HepG2 (cell line): ENCODE measurements at regions not wholly inside any gene's neighbourhood (a gene's known extent, or its start where the extent isn't known, plus 50 kb on each side); places are given as distances from the start of the nearest gene placed in this dataset.
A peak's percentile ranks its signal among the peaks of the same experiment; 100 is the strongest.

Experiments
- ATAC-seq: fragments of 200-7000 bp; cut with Tn5 transposase; 3 replicates; pipeline ENCODE4 v1.9.1; 2020; ENCODE audit warnings: mild to moderate bottlenecking, moderate library complexity
- BruUV-seq: library from RNA; stranded (reverse); fragments of 400-500 nt; replicated peaks from 2 replicates; lab custom pipeline; 2021; lab: Mats Ljungman, UMichigan
- CTCF ChIA-PET: fragments of 300-600 bp; formaldehyde crosslinking; extraction: SDS; loops from one replicate; lab custom pipeline; 2021; ENCODE audit warnings: low total read pairs, inconsistent platforms, low intra/inter-chr PET ratio; lab: Yijun Ruan, JAX
- POLR2A ChIA-PET: fragments of 350-600 bp; sonication (Branson Sonifier 250); formaldehyde crosslinking; loops from one replicate; lab custom pipeline; 2020; ENCODE audit warnings: antibody characterized with exemption, inconsistent platforms; lab: Yijun Ruan, JAX
- DNase-seq: peaks from one replicate; pipeline ENCODE4 v3.0.0-alpha.2; 2015; ENCODE audit warnings: low spot score
- FAIRE-seq: peaks from 3 replicates; lab custom pipeline; 2011; peaks lifted over from hg19 to GRCh38; lab: Jason Lieb, UNC
- H2AFZ ChIP-seq: one replicate; pipeline ENCODE4 v1.6.1; 2011; ENCODE audit warnings: low read length, inconsistent platforms
- H3K27ac ChIP-seq: fragments of 300-600 bp; 3 replicates; pipeline ENCODE4 v1.8.0; 2011; ENCODE audit warnings: mixed run types, mild to moderate bottlenecking, mixed read lengths, low read length, inconsistent platforms; ENCODE audit not compliant: insufficient read depth; ENCODE audit errors: extremely low read length
- H3K27me3 ChIP-seq, 2 experiments: fragments of 200-600 bp in 1 of 2; 2 replicates in 1 of 2; 3 replicates in 1 of 2; pipeline versions ENCODE4 v1.6.0 to v1.8.0; 2011; ENCODE audit warnings: low read length in 2 of 2, mild to moderate bottlenecking in 2 of 2, moderate library complexity in 2 of 2, inconsistent platforms in 1 of 2; ENCODE audit not compliant: insufficient read depth in 2 of 2, control insufficient read depth in 1 of 2
- H3K36me3 ChIP-seq, 2 experiments: fragments of 200-600 bp in 1 of 2; replicated peaks in 1 of 2; 2 replicates in 1 of 2; 3 replicates in 1 of 2; pipeline versions ENCODE4 v1.5.1 to v1.8.0; 2011; ENCODE audit warnings: low read length in 2 of 2, inconsistent platforms in 1 of 2; ENCODE audit not compliant: insufficient read depth in 2 of 2, control insufficient read depth in 1 of 2
- H3K4me1 ChIP-seq: 2 replicates; pipeline ENCODE4 v1.5.1; 2012; ENCODE audit warnings: low read length, inconsistent platforms; ENCODE audit not compliant: insufficient read depth
- H3K4me2 ChIP-seq: 2 replicates; pipeline ENCODE4 v1.6.0; 2011; ENCODE audit warnings: low read depth, low read length, inconsistent platforms
- H3K4me3 ChIP-seq, 3 experiments: fragments of 200-600 bp in 1 of 3; sonication (generic), shearing (Covaris generic) in 1 of 3; replicated peaks in 1 of 3; 2 replicates each; pipeline ENCODE4 v1.5.1; 2011 to 2016; ENCODE audit warnings: low read length in 3 of 3, inconsistent platforms in 2 of 3, low read depth in 2 of 3, mild to moderate bottlenecking in 2 of 3, control low read depth in 1 of 3, mixed read lengths in 1 of 3; ENCODE audit not compliant: insufficient read depth in 1 of 3
- H3K79me2 ChIP-seq: one replicate; pipeline ENCODE4 v1.6.1; 2011; ENCODE audit warnings: low read length, inconsistent platforms; ENCODE audit not compliant: insufficient read depth
- H3K9ac ChIP-seq: 2 replicates; pipeline ENCODE4 v1.6.0; 2011; ENCODE audit warnings: mild to moderate bottlenecking, low read depth, low read length, inconsistent platforms; ENCODE audit not compliant: insufficient read depth
- H3K9me3 ChIP-seq: 2 replicates; pipeline ENCODE4 v1.5.1; 2012; ENCODE audit warnings: mild to moderate bottlenecking, low read length
- H4K20me1 ChIP-seq: 2 replicates; pipeline ENCODE4 v1.6.0; 2011; ENCODE audit warnings: inconsistent platforms, mild to moderate bottlenecking, low read length, moderate library complexity; ENCODE audit not compliant: insufficient read depth
- NCOR1 ChIP-seq: fragments of 200-600 bp; sonication (generic); IDR thresholded peaks from 2 replicates; pipeline ENCODE4 v1.7.0; 2017; ENCODE audit warnings: antibody characterized with exemption, low read length, borderline replicate concordance
- SRSF4 ChIP-seq: fragments of 200-400 bp; formaldehyde crosslinking; IDR thresholded peaks from one replicate; pipeline ENCODE4 v1.6.1; 2018; ENCODE audit warnings: mild to moderate bottlenecking, low read depth, low read length, moderate library complexity; ENCODE audit not compliant: poor library complexity, severe bottlenecking
- WGBS: methylation state at CpG from one replicate; pipeline ENCODE4 v1.1.6; 2017; ENCODE audit warnings: low lambda C conversion rate; 5-methylcytosine and 5-hydroxymethylcytosine counted together
- in situ Hi-C: cut with HindIII; loops from 2 replicates; pipeline ENCODE4 v1.10.0; 2017; ENCODE audit warnings: low pct_unique_long_range_greater_than_20kb; ENCODE audit not compliant: extremely low pct_ligation_motif_present
- intact Hi-C: fragments of 100-400 bp; cut with micrococcal nuclease; formaldehyde crosslinking; loops from one replicate; pipeline ENCODE4 v1.10.0; 2022; ENCODE audit not compliant: unreplicated experiment
- TF ChIP-seq, protein P1 (sequence below): sonication (generic); formaldehyde crosslinking; IDR thresholded peaks from 2 replicates; pipeline ENCODE4 v1.8.1; 2023; ENCODE audit warnings: mild to moderate bottlenecking, inconsistent platforms, moderate library complexity, missing genetic modification reagents, borderline replicate concordance
- TF ChIP-seq, protein P2 (sequence below): sonication (generic); formaldehyde crosslinking; IDR thresholded peaks from 2 replicates; pipeline ENCODE4 v1.5.0; 2020; ENCODE audit warnings: missing genetic modification reagents
- TF ChIP-seq, protein P3 (sequence below): sonication (generic); formaldehyde crosslinking; IDR thresholded peaks from 2 replicates; pipeline ENCODE4 v1.5.0; 2020; ENCODE audit warnings: missing genetic modification reagents
- TF ChIP-seq, protein P4 (sequence below): sonication (generic); formaldehyde crosslinking; IDR thresholded peaks from 2 replicates; pipeline ENCODE4 v1.4.0; 2020; ENCODE audit warnings: missing genetic modification reagents

DNA sequence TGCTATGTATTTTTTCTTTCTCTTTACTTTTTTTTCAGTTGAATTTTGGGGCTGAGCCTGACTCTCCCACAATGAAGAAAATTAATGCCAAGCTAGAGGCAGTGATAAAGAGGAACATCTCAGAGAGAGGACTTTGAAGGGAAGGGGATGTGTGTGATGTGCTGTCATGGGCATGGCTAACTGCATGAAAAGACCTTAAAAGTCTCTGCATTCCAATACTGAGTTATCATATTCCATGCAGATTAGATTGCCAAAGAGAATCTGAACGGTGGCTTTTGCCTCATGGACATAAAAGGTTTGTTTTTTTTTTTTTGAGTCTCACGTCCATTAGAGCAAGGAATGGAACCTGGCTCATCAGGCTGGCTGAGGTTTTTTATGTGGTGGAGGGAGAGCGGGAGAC is 213.9 kb downstream of the PIK3C3 start:
- 42% methylated on average over 3 of the region's 3 CpGs for WGBS
- Histone ChIP-seq H3K4me3 (no peak overlapping the region), H3K27me3 (no peaks in the 10 kb centered on the region; a peak in 1 of 5 replicates), H3K9me3 (peaks cover 10% of the 10 kb centered on the region; the same call in 1 of the 2 replicates), H3K79me2 (no peaks in the 10 kb centered on the region), H4K20me1 (no peaks in the 10 kb centered on the region), H3K27ac (peak overlapping the region; percentile 79), H2AFZ (no peak overlapping the region), H3K9ac (peak overlapping the region; percentile 53), H3K4me1 (peaks cover 45% of the 10 kb centered on the region), H3K36me3 (no peaks in the 10 kb centered on the region), H3K4me2 (peak overlapping the region; percentile 55)
- TF ChIP-seq, protein P1, sequence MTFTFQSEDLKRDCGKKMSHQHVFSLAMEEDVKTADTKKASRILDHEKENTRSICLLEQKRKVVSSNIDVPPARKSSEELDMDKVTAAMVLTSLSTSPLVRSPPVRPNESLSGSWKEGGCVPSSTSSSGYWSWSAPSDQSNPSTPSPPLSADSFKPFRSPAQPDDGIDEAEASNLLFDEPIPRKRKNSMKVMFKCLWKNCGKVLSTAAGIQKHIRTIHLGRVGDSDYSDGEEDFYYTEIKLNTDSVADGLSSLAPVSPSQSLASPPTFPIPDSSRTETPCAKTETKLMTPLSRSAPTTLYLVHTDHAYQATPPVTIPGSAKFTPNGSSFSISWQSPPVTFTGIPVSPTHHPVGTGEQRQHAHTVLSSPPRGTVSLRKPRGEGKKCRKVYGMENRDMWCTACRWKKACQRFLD (CRISPR knock-in tag), result no peak
- TF ChIP-seq, protein P2, sequence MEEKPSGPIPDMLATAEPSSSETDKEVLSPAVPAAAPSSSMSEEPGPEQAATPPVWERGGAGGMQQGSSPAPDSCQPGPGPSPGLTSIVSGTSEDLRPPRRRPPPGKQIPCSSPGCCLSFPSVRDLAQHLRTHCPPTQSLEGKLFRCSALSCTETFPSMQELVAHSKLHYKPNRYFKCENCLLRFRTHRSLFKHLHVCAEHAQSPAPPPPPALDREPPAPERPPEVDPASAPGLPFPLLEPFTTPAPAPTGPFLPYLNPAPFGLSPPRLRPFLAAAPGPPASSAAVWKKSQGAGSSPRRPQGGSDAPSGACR (CRISPR knock-in tag), result 0 out of 2 replicates have a peak, but pooled peaks have one; percentile 1
- TF ChIP-seq NCOR1 (0 out of 2 replicates have a peak, but pooled peaks have one; percentile 7), SRSF4 (no peak)
- TF ChIP-seq, protein P3, sequence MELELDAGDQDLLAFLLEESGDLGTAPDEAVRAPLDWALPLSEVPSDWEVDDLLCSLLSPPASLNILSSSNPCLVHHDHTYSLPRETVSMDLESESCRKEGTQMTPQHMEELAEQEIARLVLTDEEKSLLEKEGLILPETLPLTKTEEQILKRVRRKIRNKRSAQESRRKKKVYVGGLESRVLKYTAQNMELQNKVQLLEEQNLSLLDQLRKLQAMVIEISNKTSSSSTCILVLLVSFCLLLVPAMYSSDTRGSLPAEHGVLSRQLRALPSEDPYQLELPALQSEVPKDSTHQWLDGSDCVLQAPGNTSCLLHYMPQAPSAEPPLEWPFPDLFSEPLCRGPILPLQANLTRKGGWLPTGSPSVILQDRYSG (CRISPR knock-in tag), result 0 out of 2 replicates have a peak, but pooled peaks have one; percentile 3
- TF ChIP-seq, protein P4, sequence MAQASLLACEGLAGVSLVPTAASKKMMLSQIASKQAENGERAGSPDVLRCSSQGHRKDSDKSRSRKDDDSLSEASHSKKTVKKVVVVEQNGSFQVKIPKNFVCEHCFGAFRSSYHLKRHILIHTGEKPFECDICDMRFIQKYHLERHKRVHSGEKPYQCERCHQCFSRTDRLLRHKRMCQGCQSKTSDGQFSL, result no peak
- in situ Hi-C loops, result no loop called here
- ATAC-seq, result peak; percentile 73
- BruUV-seq, result no TSS peak
- ChIA-PET POLR2A (interaction anchor here (1.2 kb wide), 1 partner anchor 56 kb away, joined by 5 read pairs; no protein-coding TSS in a partner anchor), CTCF (no interaction called here)
- intact Hi-C loops, result loop anchor here (2.0 kb wide), 2 partner anchors 56 to 74 kb away; no protein-coding TSS in a partner anchor
- DNase-seq, result peak; percentile 35
- FAIRE-seq, result no peak
